CD14-positive monocyte (primary cell): ENCODE measurements at regions not wholly inside any gene's neighbourhood (a gene's known extent, or its start where the extent isn't known, plus 50 kb on each side); places are given as distances from the start of the nearest gene placed in this dataset.

Experiments
- DNase-seq, 3 donors: peaks; one replicate each; pipeline ENCODE4 v3.0.0-alpha.2; 2011 to 2022
- H2AFZ ChIP-seq: 2 replicates; pipeline ENCODE4 v1.6.0; 2012; ENCODE audit warnings: mild to moderate bottlenecking, low read depth, low read length, inconsistent platforms; ENCODE audit not compliant: insufficient read depth, poor library complexity, severe bottlenecking
- H3K27ac ChIP-seq, 2 donors: 1 replicate in 1 of 2; 2 replicates in 1 of 2; pipeline ENCODE4 v1.5.1; 2012 to 2013; ENCODE audit warnings: low read length in 2 of 2, control low read depth in 1 of 2, inconsistent platforms in 1 of 2, low read depth in 1 of 2, mild to moderate bottlenecking in 1 of 2
- H3K27me3 ChIP-seq, 2 donors: one replicate each; pipeline versions ENCODE4 v1.6.0 to v1.6.1; 2011 to 2013; ENCODE audit warnings: low read length in 2 of 2; ENCODE audit not compliant: control insufficient read depth in 2 of 2, insufficient read depth in 2 of 2
- H3K36me3 ChIP-seq, 2 donors: replicated peaks in 1 of 2; 1 replicate in 1 of 2; 2 replicates in 1 of 2; pipeline versions ENCODE4 v1.5.1 to v1.6.1; 2012 to 2013; ENCODE audit warnings: low read length in 2 of 2, control low read depth in 1 of 2, inconsistent platforms in 1 of 2, mild to moderate bottlenecking in 1 of 2; ENCODE audit not compliant: insufficient read depth in 2 of 2, control insufficient read depth in 1 of 2
- H3K4me1 ChIP-seq, 2 donors: 1 replicate in 1 of 2; 2 replicates in 1 of 2; pipeline versions ENCODE4 v1.5.1 to v1.6.1; 2012 to 2013; ENCODE audit warnings: low read length in 2 of 2, control low read depth in 1 of 2, inconsistent platforms in 1 of 2, mild to moderate bottlenecking in 1 of 2, moderate library complexity in 1 of 2; ENCODE audit not compliant: insufficient read depth in 2 of 2, control insufficient read depth in 1 of 2
- H3K4me2 ChIP-seq: replicated peaks from 2 replicates; pipeline ENCODE3; 2012; ENCODE audit warnings: low read length, moderate library complexity, mild to moderate bottlenecking; ENCODE audit not compliant: poor library complexity, severe bottlenecking; ENCODE audit errors: extremely low read depth
- H3K4me3 ChIP-seq, 3 experiments: fragments of 200-600 bp in 1 of 3; sonication (generic) in 1 of 3; replicated peaks in 1 of 3; 1 replicate in 2 of 3; 2 replicates in 1 of 3; pipeline ENCODE4 v1.5.1; 2011 to 2013; ENCODE audit warnings: low read length in 3 of 3, mild to moderate bottlenecking in 3 of 3, control low read depth in 2 of 3, low read depth in 2 of 3, inconsistent platforms in 1 of 3, moderate library complexity in 1 of 3
- H3K79me2 ChIP-seq: 2 replicates; pipeline ENCODE4 v1.6.0; 2012; ENCODE audit warnings: mild to moderate bottlenecking, control low read depth, inconsistent platforms, low read length, moderate library complexity; ENCODE audit not compliant: insufficient read depth
- H3K9ac ChIP-seq: 2 replicates; pipeline ENCODE4 v1.6.0; 2017; ENCODE audit warnings: low read length, mild to moderate bottlenecking; ENCODE audit not compliant: insufficient read depth, poor library complexity, severe bottlenecking
- H3K9me3 ChIP-seq, 2 donors: replicated peaks in 1 of 2; 1 replicate in 1 of 2; 2 replicates in 1 of 2; pipeline versions ENCODE4 v1.5.1 to v1.6.1; 2012 to 2013; ENCODE audit warnings: low read length in 2 of 2, control low read depth in 1 of 2; ENCODE audit not compliant: control insufficient read depth in 1 of 2, insufficient read depth in 1 of 2
- H4K20me1 ChIP-seq: 2 replicates; pipeline ENCODE4 v1.6.0; 2012; ENCODE audit warnings: mild to moderate bottlenecking, low read length, control low read depth, moderate library complexity; ENCODE audit not compliant: insufficient read depth
- H3K27ac Mint-ChIP-seq, 7 donors: one replicate each; pipeline ENCODE4 v1.8.0; 2020; ENCODE audit warnings: mild to moderate bottlenecking in 7 of 7, mixed read lengths in 7 of 7, moderate library complexity in 6 of 7, inconsistent platforms in 2 of 7
- H3K27me3 Mint-ChIP-seq, 3 donors: one replicate each; pipeline ENCODE4 v1.8.0; 2021 to 2022; ENCODE audit warnings: low read depth in 3 of 3, mild to moderate bottlenecking in 3 of 3, mixed read lengths in 3 of 3, moderate library complexity in 3 of 3, inconsistent platforms in 1 of 3
- H3K36me3 Mint-ChIP-seq, 2 donors: one replicate each; pipeline ENCODE4 v1.8.0; 2020; ENCODE audit warnings: mixed read lengths in 2 of 2, inconsistent platforms in 1 of 2, mild to moderate bottlenecking in 1 of 2
- H3K4me1 Mint-ChIP-seq: one replicate; pipeline ENCODE4 v1.8.0; 2020; ENCODE audit warnings: mild to moderate bottlenecking, mixed read lengths
- H3K4me3 Mint-ChIP-seq, 2 donors: one replicate each; pipeline ENCODE4 v1.8.0; 2020; ENCODE audit warnings: mild to moderate bottlenecking in 2 of 2, mixed read lengths in 2 of 2, moderate library complexity in 1 of 2
- H3K9me3 Mint-ChIP-seq, 7 donors: one replicate each; pipeline ENCODE4 v1.8.0; 2020 to 2022; ENCODE audit warnings: mixed read lengths in 7 of 7, mild to moderate bottlenecking in 6 of 7, moderate library complexity in 6 of 7, inconsistent platforms in 2 of 7
- WGBS: methylation state at CpG from one replicate; pipeline ENCODE4 v1.1.5; 2013; ENCODE audit warnings: missing lambda C conversion rate; ENCODE audit not compliant: insufficient coverage; 5-methylcytosine and 5-hydroxymethylcytosine counted together
- intact Hi-C, 2 donors: fragments of 100-400 bp; cut with micrococcal nuclease; formaldehyde crosslinking; loops; one replicate each; pipeline versions ENCODE4 v1.15.0 to v1.15.1; 2023
- TF ChIP-seq, protein P1 (sequence below): fragments of 200-600 bp; IDR thresholded peaks from one replicate; pipeline ENCODE4 v1.8.0; 2022; ENCODE audit warnings: antibody characterized with exemption, mild to moderate bottlenecking

DNA sequence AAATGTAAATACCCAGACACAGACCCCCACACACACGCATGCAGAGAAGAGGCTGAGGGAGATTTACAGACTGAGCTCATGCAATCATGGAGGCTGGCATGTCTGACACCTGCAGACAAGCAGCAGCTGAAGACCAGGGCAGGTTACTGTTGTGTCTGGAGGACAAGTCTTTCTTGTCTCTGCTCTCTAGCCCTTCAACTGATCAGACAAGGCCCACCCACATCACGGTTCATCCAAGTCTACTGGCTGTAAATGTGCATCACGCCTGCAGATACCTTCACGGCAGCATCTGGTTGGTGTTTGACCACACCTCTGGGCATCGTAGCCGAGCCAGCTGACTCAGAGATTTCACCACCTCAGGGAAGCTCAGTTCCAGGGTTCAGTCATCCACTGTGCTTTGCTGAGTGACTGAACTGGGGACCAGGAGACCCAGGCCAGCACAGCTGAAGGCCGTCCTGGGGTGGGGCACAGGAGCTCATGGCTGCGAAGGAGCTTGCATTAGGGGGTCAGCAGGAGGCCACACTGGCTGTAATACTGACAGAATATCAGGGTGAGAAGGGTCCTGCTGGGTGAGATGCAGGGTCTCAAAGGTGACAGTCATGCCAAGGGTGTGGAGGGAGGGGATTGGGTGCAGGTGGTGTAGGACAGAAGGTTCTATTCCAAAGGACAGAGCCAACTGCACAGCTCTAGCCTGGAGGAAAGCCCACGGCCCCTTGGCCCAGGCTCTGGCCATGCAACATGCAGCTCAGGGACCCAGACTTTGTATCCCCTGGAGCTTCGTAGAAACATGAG lies 304.9 kb downstream of the BRD1 start:
- intact Hi-C loops: no loop called here
- Mint-ChIP-seq H3K9me3 (peaks cover 0 to 14% (median 2%) of the 10 kb centered on the region in 7 donors), H3K4me1 (peaks cover 26% of the 10 kb centered on the region), H3K27ac (no peak overlapping the region), H3K36me3 (peaks cover 0 to 13% of the 10 kb centered on the region in 2 donors), H3K27me3 (peaks cover 2 to 14% (median 13%) of the 10 kb centered on the region in 3 donors), H3K4me3 (no peak overlapping the region)
- Histone ChIP-seq H3K36me3 (no peaks in the 10 kb centered on the region), H2AFZ (no peak overlapping the region), H3K79me2 (no peaks in the 10 kb centered on the region), H3K4me3 (no peak overlapping the region), H3K9me3 (peaks cover 0 to 4% of the 10 kb centered on the region in 2 donors), H4K20me1 (peaks cover 4% of the 10 kb centered on the region), H3K9ac (no peak overlapping the region), H3K27me3 (no peaks in the 10 kb centered on the region), H3K27ac (no peak overlapping the region), H3K4me2 (no peak overlapping the region), H3K4me1 (no peaks in the 10 kb centered on the region)
- TF ChIP-seq, protein P1, sequence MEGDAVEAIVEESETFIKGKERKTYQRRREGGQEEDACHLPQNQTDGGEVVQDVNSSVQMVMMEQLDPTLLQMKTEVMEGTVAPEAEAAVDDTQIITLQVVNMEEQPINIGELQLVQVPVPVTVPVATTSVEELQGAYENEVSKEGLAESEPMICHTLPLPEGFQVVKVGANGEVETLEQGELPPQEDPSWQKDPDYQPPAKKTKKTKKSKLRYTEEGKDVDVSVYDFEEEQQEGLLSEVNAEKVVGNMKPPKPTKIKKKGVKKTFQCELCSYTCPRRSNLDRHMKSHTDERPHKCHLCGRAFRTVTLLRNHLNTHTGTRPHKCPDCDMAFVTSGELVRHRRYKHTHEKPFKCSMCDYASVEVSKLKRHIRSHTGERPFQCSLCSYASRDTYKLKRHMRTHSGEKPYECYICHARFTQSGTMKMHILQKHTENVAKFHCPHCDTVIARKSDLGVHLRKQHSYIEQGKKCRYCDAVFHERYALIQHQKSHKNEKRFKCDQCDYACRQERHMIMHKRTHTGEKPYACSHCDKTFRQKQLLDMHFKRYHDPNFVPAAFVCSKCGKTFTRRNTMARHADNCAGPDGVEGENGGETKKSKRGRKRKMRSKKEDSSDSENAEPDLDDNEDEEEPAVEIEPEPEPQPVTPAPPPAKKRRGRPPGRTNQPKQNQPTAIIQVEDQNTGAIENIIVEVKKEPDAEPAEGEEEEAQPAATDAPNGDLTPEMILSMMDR: no peak
- WGBS: 90% methylated on average over 9 of the region's 10 CpGs
- no peak for DNase-seq

DNA sequence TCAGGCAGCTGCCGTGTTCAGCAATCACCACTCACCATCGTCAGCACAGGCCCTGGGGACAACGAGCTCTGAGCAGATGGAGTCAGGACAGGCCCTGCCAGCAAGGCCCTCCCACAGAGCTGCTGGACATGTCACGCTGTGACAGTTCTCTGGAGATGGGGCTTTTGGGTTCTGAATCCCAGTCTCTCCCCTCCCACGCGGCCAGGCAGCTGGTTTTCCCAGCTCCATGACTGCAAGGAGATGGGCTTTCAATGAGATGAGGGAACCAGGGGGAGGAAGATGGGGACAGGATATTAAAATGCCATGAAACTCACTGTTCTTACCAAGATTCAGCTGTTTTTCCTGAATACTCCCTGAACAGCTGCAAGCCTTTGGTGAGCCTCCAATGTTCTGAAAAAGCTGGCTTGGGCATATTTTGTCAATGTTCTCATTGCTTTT lies 305.9 kb downstream of the BRD1 start:
- intact Hi-C loops: no loop called here

More for the DNA sequence above, 305.9 kb downstream of the BRD1 start:
- TF ChIP-seq, protein P1: no peak
- no peaks in the 10 kb centered on the region for H3K79me2 ChIP-seq
- no peaks in the 10 kb centered on the region for H3K4me1 ChIP-seq
- H3K4me2 ChIP-seq: no peak overlapping the region
- no peaks in the 10 kb centered on the region for H3K36me3 ChIP-seq
- H3K4me1 Mint-ChIP-seq: peaks cover 23% of the 10 kb centered on the region
- peaks cover 0 to 14% (median 2%) of the 10 kb centered on the region in 7 donors for H3K9me3 Mint-ChIP-seq
- H3K27ac Mint-ChIP-seq: no peak overlapping the region
- H3K4me3 Mint-ChIP-seq: no peak overlapping the region
- H3K9me3 ChIP-seq: peaks cover 0 to 4% of the 10 kb centered on the region in 2 donors
- no peak overlapping the region for H2AFZ ChIP-seq
- DNase-seq: no peak
- WGBS: 93% methylated on average over 3 of the region's 6 CpGs
- H3K27ac ChIP-seq: no peak overlapping the region
- H3K27me3 Mint-ChIP-seq: peaks cover 4 to 14% (median 13%) of the 10 kb centered on the region in 3 donors
- peaks cover 0 to 13% of the 10 kb centered on the region in 2 donors for H3K36me3 Mint-ChIP-seq
- H3K9ac ChIP-seq: no peak overlapping the region
- peaks cover 4% of the 10 kb centered on the region for H4K20me1 ChIP-seq
- no peak overlapping the region for H3K4me3 ChIP-seq
- no peaks in the 10 kb centered on the region for H3K27me3 ChIP-seq
